Muscle of leg (tissue), 3 donors: ENCODE measurements at regions not wholly inside any gene's neighbourhood (a gene's known extent, or its start where the extent isn't known, plus 50 kb on each side); places are given as distances from the start of the nearest gene placed in this dataset.

Experiments
- DNase-seq: peaks from one replicate; pipeline ENCODE4 v3.0.0; 2013
- H3K27ac ChIP-seq: one replicate; pipeline ENCODE4 v1.5.1; 2013; ENCODE audit warnings: mild to moderate bottlenecking, low read length, control low read depth
- H3K27me3 ChIP-seq: one replicate; pipeline ENCODE4 v1.6.1; 2013; ENCODE audit warnings: low read length; ENCODE audit not compliant: control insufficient read depth, insufficient read depth
- H3K36me3 ChIP-seq: one replicate; pipeline ENCODE4 v1.6.1; 2013; ENCODE audit warnings: low read length; ENCODE audit not compliant: control insufficient read depth, insufficient read depth
- H3K4me1 ChIP-seq: one replicate; pipeline ENCODE4 v1.6.1; 2013; ENCODE audit warnings: low read length; ENCODE audit not compliant: control insufficient read depth, insufficient read depth
- H3K4me3 ChIP-seq: one replicate; pipeline ENCODE4 v1.5.1; 2013; ENCODE audit warnings: low read length, control low read depth
- H3K9me3 ChIP-seq: replicated peaks from 2 replicates; pipeline ENCODE4 v1.6.1; 2013; ENCODE audit warnings: low read depth, low read length; ENCODE audit not compliant: control insufficient read depth
- WGBS: methylation state at CpG from one replicate; pipeline ENCODE4 v1.1.5; 2013; ENCODE audit warnings: missing lambda C conversion rate; ENCODE audit not compliant: insufficient coverage; 5-methylcytosine and 5-hydroxymethylcytosine counted together

DNA sequence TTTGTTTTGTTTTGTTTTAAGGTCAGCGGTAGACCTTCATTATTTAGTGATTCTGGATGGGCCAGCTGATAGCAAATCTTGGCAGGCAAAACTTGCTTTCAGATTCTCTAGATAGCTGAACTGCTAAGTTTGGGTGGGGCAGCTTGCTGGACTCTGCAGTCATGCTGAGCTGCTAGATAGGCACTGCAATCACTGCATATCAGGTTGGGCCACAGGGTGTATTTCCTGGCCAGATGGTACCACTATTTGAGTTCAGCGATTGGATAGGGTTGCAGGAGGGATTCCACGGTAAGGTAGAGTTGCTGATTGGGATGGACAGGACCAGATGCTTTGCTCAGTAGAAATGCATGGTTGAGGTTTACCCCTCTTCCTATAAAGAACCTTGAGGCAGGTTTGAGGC, 579.3 kb upstream of the ADGRL4 start:
- Histone ChIP-seq H3K4me3 (no peak overlapping the region), H3K4me1 (no peaks in the 10 kb centered on the region), H3K9me3 (no peaks in the 10 kb centered on the region), H3K27ac (peak overlapping the region; percentile 40), H3K36me3 (no peaks in the 10 kb centered on the region), H3K27me3 (no peaks in the 10 kb centered on the region)
- 84% methylated on average over 3 of the region's 3 CpGs for whole genome bisulfite sequencing
- peak; percentile 28 for DNase-seq

- no CpG with 5 or more reads among the region's 3 CpGs for WGBS
- Histone ChIP-seq H3K4me1 (no peaks in the 10 kb centered on the region), H3K4me3 (no peak overlapping the region), H3K36me3 (no peaks in the 10 kb centered on the region), H3K27me3 (no peaks in the 10 kb centered on the region), H3K9me3 (peaks cover 2% of the 10 kb centered on the region), H3K27ac (no peak overlapping the region)
- DNase-seq = no peak
These were observed 568.9 kb upstream of the ADGRL4 start for GRCh38 chr1:79575424-79575823.

GRCh38 chr1:79568411-79568810, 561.9 kb upstream of the ADGRL4 start:
- Histone ChIP-seq H3K27me3 (no peaks in the 10 kb centered on the region), H3K9me3 (no peaks in the 10 kb centered on the region), H3K36me3 (no peaks in the 10 kb centered on the region), H3K27ac (no peak overlapping the region), H3K4me1 (no peaks in the 10 kb centered on the region), H3K4me3 (no peak overlapping the region)
- WGBS = no CpG with 5 or more reads among the region's 1 CpG
- DNase-seq = no peak

DNA sequence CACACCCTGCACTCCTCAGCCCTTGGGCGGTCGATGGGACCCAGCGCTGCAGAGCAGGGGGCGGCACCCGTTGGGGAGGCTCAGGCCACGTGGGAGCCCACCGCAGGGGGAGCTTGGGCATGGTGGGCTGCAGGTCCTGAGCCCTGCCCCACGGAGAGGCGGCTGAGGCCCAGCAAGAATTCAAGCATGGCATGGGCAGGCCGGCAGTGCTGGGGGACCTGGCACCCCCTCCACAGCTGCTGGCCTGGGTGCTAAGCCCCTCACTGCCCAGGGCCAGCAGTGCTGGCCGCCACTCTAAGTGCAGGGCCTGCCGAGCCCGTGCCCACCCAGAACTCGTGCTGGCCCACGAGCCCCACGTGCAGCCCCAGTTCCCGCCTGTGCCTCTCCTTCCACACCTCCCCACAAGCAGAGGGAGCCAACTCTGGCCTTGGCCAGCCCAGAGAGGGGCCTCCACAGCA, 555.0 kb upstream of the ADGRL4 start:
- H3K4me3 ChIP-seq = no peak overlapping the region
- H3K27ac ChIP-seq = no peak overlapping the region
- H3K9me3 ChIP-seq = peaks cover 4% of the 10 kb centered on the region
- DNase-seq = no peak
- 86% methylated on average over 15 of the region's 17 CpGs for WGBS
- no peaks in the 10 kb centered on the region for H3K4me1 ChIP-seq
- no peaks in the 10 kb centered on the region for H3K36me3 ChIP-seq
- no peaks in the 10 kb centered on the region for H3K27me3 ChIP-seq

DNA sequence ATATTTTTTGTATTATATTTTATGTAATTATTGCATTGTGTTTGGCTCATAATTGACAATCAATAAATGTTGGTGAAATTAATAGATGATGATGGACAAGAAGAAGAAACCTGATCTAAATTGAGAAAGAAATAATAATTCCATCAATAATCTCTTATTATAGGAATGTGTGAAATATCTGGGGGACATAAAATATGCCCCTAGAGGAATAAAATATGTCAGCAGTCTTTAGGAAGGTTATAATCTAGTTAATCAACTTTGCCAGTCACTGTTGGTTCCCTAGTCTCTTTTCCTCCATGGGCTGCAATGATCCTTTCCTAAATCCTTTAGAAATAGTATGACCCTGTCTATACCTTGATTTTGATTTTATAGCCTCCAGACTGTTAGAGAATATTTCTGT, 549.7 kb upstream of the ADGRL4 start:
- no peaks in the 10 kb centered on the region for H3K4me1 ChIP-seq
- H3K27me3 ChIP-seq = no peaks in the 10 kb centered on the region
- H3K4me3 ChIP-seq = no peak overlapping the region
- no peaks in the 10 kb centered on the region for H3K36me3 ChIP-seq
- H3K27ac ChIP-seq = no peak overlapping the region
- no peaks in the 10 kb centered on the region for H3K9me3 ChIP-seq
- DNase-seq = no peak

GRCh38 chr1:79554688-79555087, 548.2 kb upstream of the ADGRL4 start:
- Histone ChIP-seq H3K27ac (no peak overlapping the region), H3K4me1 (peaks cover 2% of the 10 kb centered on the region), H3K4me3 (no peak overlapping the region), H3K27me3 (no peaks in the 10 kb centered on the region), H3K36me3 (no peaks in the 10 kb centered on the region), H3K9me3 (no peaks in the 10 kb centered on the region)
- DNase-seq = no peak
- WGBS = 40% methylated on average over 1 of the region's 5 CpGs

DNA sequence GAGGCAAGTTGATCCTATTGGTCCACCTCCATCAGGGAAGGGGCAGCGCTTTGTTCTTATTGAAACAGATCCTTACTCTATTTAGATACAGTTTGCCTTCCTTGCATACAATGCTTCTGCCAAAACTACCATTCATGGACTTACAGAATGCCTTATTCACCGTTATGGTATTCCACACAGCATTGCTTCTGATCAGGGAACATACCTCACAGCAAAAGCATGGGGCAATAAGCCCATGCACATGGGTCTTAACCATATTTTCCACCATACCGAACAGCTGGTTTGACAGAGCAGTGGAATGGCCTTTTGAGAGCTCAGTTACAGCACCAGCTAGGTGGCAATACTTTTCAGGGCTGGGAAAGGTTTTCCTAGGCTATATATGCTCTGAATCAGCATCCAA, 544.8 kb upstream of the ADGRL4 start:
- H3K4me3 ChIP-seq = no peak overlapping the region
- peak; percentile 33 for DNase-seq
- H3K27ac ChIP-seq = peak overlapping the region; percentile 39
- H3K27me3 ChIP-seq = no peaks in the 10 kb centered on the region
- peaks cover 6% of the 10 kb centered on the region for H3K4me1 ChIP-seq
- H3K36me3 ChIP-seq = no peaks in the 10 kb centered on the region
- 79% methylated on average over 2 of the region's 3 CpGs for WGBS
- H3K9me3 ChIP-seq = no peaks in the 10 kb centered on the region

DNA sequence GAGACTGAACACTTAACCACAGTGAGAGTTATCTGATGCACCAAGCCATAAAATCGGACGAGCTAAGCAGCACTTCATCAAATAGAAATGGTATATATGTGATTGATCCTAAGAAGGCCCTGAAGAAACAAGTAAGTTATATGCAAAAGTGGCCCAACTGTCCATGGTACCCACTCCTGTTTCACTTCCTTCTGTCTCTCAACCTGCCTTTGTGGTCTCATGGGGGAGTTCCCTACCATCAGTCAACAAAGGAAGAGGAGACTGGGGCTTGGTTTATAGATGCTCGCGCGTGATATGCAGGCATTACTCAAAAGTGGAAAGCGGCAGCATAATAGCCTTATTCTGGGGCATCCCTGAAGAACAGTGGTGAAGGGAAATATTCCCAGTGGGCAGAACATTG, 543.9 kb upstream of the ADGRL4 start:
- no peak for DNase-seq
- Histone ChIP-seq H3K36me3 (no peaks in the 10 kb centered on the region), H3K9me3 (no peaks in the 10 kb centered on the region), H3K27ac (no peak overlapping the region), H3K4me3 (no peak overlapping the region), H3K27me3 (no peaks in the 10 kb centered on the region), H3K4me1 (peaks cover 6% of the 10 kb centered on the region)
- 96% methylated on average over 4 of the region's 6 CpGs for WGBS

GRCh38 chr1:79549201-79549600, 542.7 kb upstream of the ADGRL4 start:
- no peaks in the 10 kb centered on the region for H3K9me3 ChIP-seq
- H3K36me3 ChIP-seq = no peaks in the 10 kb centered on the region
- no peak overlapping the region for H3K27ac ChIP-seq
- no CpG with 5 or more reads among the region's 2 CpGs for WGBS
- no peaks in the 10 kb centered on the region for H3K27me3 ChIP-seq
- peak; percentile 51 for DNase-seq
- no peak overlapping the region for H3K4me3 ChIP-seq
- H3K4me1 ChIP-seq = peaks cover 6% of the 10 kb centered on the region

- no peak for DNase-seq
- Histone ChIP-seq H3K4me3 (no peak overlapping the region), H3K27ac (no peak overlapping the region), H3K27me3 (no peaks in the 10 kb centered on the region), H3K36me3 (no peaks in the 10 kb centered on the region), H3K4me1 (peaks cover 6% of the 10 kb centered on the region), H3K9me3 (no peaks in the 10 kb centered on the region)
- no CpG with 5 or more reads among the region's 7 CpGs for WGBS
These were observed 541.0 kb upstream of the ADGRL4 start for GRCh38 chr1:79547514-79547913.

GRCh38 chr1:79543394-79543793, 536.9 kb upstream of the ADGRL4 start:
- H3K36me3 ChIP-seq = no peaks in the 10 kb centered on the region
- H3K4me3 ChIP-seq = no peak overlapping the region
- 92% methylated on average over 2 of the region's 3 CpGs for WGBS
- no peak for DNase-seq
- H3K9me3 ChIP-seq = no peaks in the 10 kb centered on the region
- H3K27ac ChIP-seq = no peak overlapping the region
- H3K27me3 ChIP-seq = no peaks in the 10 kb centered on the region
- no peaks in the 10 kb centered on the region for H3K4me1 ChIP-seq
